ENCODE measurements at regions not wholly inside any gene's neighbourhood (a gene's known extent, or its start where the extent isn't known, plus 50 kb on each side); places are given as distances from the start of the nearest gene placed in this dataset.

DNA sequence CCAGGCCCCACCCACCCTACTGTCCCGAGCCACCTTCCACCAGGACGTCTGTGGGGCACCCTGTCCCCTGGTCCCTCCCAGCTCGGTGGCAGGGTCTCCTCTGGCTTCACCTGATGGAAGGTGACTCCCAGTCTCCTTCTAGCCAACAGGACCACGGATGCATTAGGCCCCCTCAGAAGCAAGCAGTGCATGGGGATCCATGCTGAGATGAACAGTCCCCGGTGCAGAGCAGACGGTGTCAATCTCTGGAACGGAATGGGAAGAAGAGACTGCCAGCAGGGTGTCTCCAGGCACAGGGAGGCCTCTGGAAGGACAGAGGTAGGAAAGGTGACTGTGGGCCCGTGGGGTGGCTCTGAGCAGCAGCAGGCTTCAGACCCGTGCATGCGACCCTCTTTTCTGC lies 65.2 kb upstream of the FZD7 start:
- TF ChIP-seq, protein P1, sequence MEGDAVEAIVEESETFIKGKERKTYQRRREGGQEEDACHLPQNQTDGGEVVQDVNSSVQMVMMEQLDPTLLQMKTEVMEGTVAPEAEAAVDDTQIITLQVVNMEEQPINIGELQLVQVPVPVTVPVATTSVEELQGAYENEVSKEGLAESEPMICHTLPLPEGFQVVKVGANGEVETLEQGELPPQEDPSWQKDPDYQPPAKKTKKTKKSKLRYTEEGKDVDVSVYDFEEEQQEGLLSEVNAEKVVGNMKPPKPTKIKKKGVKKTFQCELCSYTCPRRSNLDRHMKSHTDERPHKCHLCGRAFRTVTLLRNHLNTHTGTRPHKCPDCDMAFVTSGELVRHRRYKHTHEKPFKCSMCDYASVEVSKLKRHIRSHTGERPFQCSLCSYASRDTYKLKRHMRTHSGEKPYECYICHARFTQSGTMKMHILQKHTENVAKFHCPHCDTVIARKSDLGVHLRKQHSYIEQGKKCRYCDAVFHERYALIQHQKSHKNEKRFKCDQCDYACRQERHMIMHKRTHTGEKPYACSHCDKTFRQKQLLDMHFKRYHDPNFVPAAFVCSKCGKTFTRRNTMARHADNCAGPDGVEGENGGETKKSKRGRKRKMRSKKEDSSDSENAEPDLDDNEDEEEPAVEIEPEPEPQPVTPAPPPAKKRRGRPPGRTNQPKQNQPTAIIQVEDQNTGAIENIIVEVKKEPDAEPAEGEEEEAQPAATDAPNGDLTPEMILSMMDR (IDR thresholded peaks at IDR 0.05) = no peak
- no peak for TF ChIP-seq ZFX (IDR thresholded peaks at IDR 0.05; ENCODE audit: borderline replicate concordance)
